ENCODE measurements at regions not wholly inside any gene's neighbourhood (a gene's known extent, or its start where the extent isn't known, plus 50 kb on each side); places are given as distances from the start of the nearest gene placed in this dataset.

GRCh38 chr3:5072100-5072816 lies 49.8 kb upstream of the ARL8B start:
- 100% methylated on average over 2 of the region's 4 CpGs; no CpG with 5 or more reads in 1 of the 2 experiments for WGBS, 2 experiments (ENCODE audit: extremely low coverage in 2 of 2, insufficient read length in 1 of 2)
- CTCF ChIA-PET = interaction anchor here (0.6 to 0.7 kb wide), 2 partner anchors 233 to 878 kb away, joined by 3 to 4 read pairs; no protein-coding TSS in a partner anchor
- Histone ChIP-seq H3K18ac (ENCODE audit: low read depth, low read length) (no peak overlapping the region), H3K27me3 (ENCODE audit: control insufficient read depth, insufficient read depth, low read length) (peaks cover 19% of the 10 kb centered on the region), H2BK15ac (ENCODE audit: low read depth, low read length) (no peak overlapping the region), H4K91ac (ENCODE audit: insufficient read depth, low read depth, low read length) (no peak overlapping the region), H4K5ac (ENCODE audit: low read depth, low read length) (no peak overlapping the region), H3K79me1 (ENCODE audit: low read depth in 1 of 2, low read length in 2 of 2) (no peaks in the 10 kb centered on the region), H3K4ac (ENCODE audit: low read depth, low read length) (no peak overlapping the region), H3K4me2 (ENCODE audit: low read depth, low read length) (no peak overlapping the region), H2BK120ac (ENCODE audit: low read depth, low read length) (no peak overlapping the region), H3K14ac (replicated peaks; ENCODE audit: low read depth, low read length) (no peak overlapping the region), H3K4me1 (ENCODE audit: control insufficient read depth, insufficient read depth, low read length) (no peaks in the 10 kb centered on the region), H3K27ac (ENCODE audit: insufficient read depth, low read length) (no peak overlapping the region), H3K9me1 (ENCODE audit: insufficient read depth, low read length) (no peaks in the 10 kb centered on the region), H3K56ac (ENCODE audit: extremely low read depth, insufficient read depth, low read length) (no peak overlapping the region), H2AFZ (replicated peaks; ENCODE audit: low read length, poor library complexity) (no peak overlapping the region), H3K23ac (ENCODE audit: low read depth, low read length) (no peak overlapping the region), H2BK5ac (ENCODE audit: low read depth, low read length, poor library complexity, severe bottlenecking) (no peak overlapping the region), H2AK9ac (replicated peaks; ENCODE audit: low read depth, low read length, poor library complexity) (no peak overlapping the region), H2AK5ac (ENCODE audit: low read depth, low read length) (no peak overlapping the region), H3K4me3 (ENCODE audit: insufficient read depth, low read depth, low read length) (no peak overlapping the region), H3K36me3 (ENCODE audit: control insufficient read depth, insufficient read depth, low read length) (no peaks in the 10 kb centered on the region), H2BK20ac (ENCODE audit: low read depth, low read length) (no peak overlapping the region), H4K8ac (ENCODE audit: low read depth in 2 of 2, low read length in 2 of 2) (no peak overlapping the region), H3K9me3 (ENCODE audit: control insufficient read depth, insufficient read depth, low read length) (no peaks in the 10 kb centered on the region), H3K9ac (ENCODE audit: low read depth, low read length) (no peak overlapping the region), H4K20me1 (ENCODE audit: insufficient read depth, low read length) (no peaks in the 10 kb centered on the region)
- DNase-seq = no peak
- dilution Hi-C loops (cut with HindIII; ENCODE audit: low sequenced_read_pairs, unreplicated experiment) (no loop called here), in situ Hi-C loops (cut with MboI; ENCODE audit: low sequenced_read_pairs) (loop anchor here (25.0 kb wide), 1 partner anchor 760 kb away; the partner anchor contains the start of gene SETMAR), intact Hi-C loops (cut with micrococcal nuclease) (no loop called here)
- no peak for ATAC-seq (ENCODE audit: low read depth)
- TF ChIP-seq CEBPB (IDR thresholded peaks at IDR 0.05; ENCODE audit: low read depth, low read length) (0 out of 2 replicates have a peak, but pooled peaks have one; percentile 18), CHD1 (IDR thresholded peaks at IDR 0.05; ENCODE audit: low read depth, low read length) (no peak), MXI1 (IDR thresholded peaks at IDR 0.05; ENCODE audit: borderline replicate concordance, low read depth, low read length) (no peak), RCOR1 (IDR thresholded peaks at IDR 0.05; ENCODE audit: insufficient replicate concordance, low read length) (no peak), FOS (IDR thresholded peaks at IDR 0.05; ENCODE audit: low read depth, low read length) (no peak), MAZ (IDR thresholded peaks at IDR 0.05; ENCODE audit: borderline replicate concordance, low read depth, low read length) (no peak)
- no TSS peak for BruUV-seq (replicated peaks)
- POLR2A ChIA-PET (ENCODE audit: unreplicated experiment) = no interaction called here
